Endothelial cell of umbilical vein (primary cell): ENCODE measurements at regions not wholly inside any gene's neighbourhood (a gene's known extent, or its start where the extent isn't known, plus 50 kb on each side); places are given as distances from the start of the nearest gene placed in this dataset.

Source experiments
- CTCF ChIP-seq, 2 donors: IDR thresholded peaks; 1 replicate in 1 of 2; 2 replicates in 1 of 2; pipeline ENCODE4 v1.5.1; 2011; ENCODE audit warnings: low read length in 2 of 2, mild to moderate bottlenecking in 2 of 2, moderate library complexity in 2 of 2, control low read depth in 1 of 2, inconsistent platforms in 1 of 2, low read depth in 1 of 2; ENCODE audit not compliant: insufficient read depth in 1 of 2; ENCODE audit errors: extremely low read depth in 1 of 2
- EZH2 ChIP-seq: IDR thresholded peaks from 2 replicates; pipeline ENCODE4 v1.6.1; 2012; ENCODE audit warnings: borderline replicate concordance, low read depth, mild to moderate bottlenecking, moderate library complexity, low read length, inconsistent platforms; ENCODE audit not compliant: severe bottlenecking
- FOS ChIP-seq: IDR thresholded peaks from 2 replicates; pipeline ENCODE4 v1.6.1; 2011; ENCODE audit warnings: mild to moderate bottlenecking, low read length, moderate library complexity, borderline replicate concordance; ENCODE audit not compliant: insufficient read depth
- JUN ChIP-seq: IDR thresholded peaks from 2 replicates; pipeline ENCODE4 v1.6.1; 2011; ENCODE audit warnings: borderline replicate concordance, low read depth; ENCODE audit not compliant: insufficient read length, insufficient read depth
- MAX ChIP-seq: IDR thresholded peaks from 2 replicates; pipeline ENCODE4 v1.6.1; 2011; ENCODE audit not compliant: insufficient read depth, insufficient read length
- MYC ChIP-seq: IDR thresholded peaks from one replicate; pipeline ENCODE4 v1.6.1; 2011; ENCODE audit warnings: mild to moderate bottlenecking, low read depth, low read length
- POLR2A ChIP-seq: IDR thresholded peaks from 2 replicates; pipeline ENCODE4 v1.6.1; 2012; ENCODE audit warnings: low read depth, mild to moderate bottlenecking, control low read depth, low read length
- POLR2AphosphoS5 ChIP-seq: IDR thresholded peaks from 2 replicates; pipeline ENCODE4 v1.6.1; 2012; ENCODE audit warnings: low read depth, mild to moderate bottlenecking, control low read depth, low read length, moderate library complexity; ENCODE audit not compliant: insufficient read depth

- no peak for TF ChIP-seq CTCF (IDR thresholded peaks at IDR 0.05; ENCODE audit: extremely low read depth in 1 of 2, insufficient read depth in 1 of 2, low read depth in 1 of 2, low read length in 2 of 2)
- no peak for TF ChIP-seq JUN
- no peak for TF ChIP-seq MYC
- TF ChIP-seq MAX, result no peak
- no peak for TF ChIP-seq POLR2AphosphoS5
- no peak for TF ChIP-seq EZH2
- TF ChIP-seq POLR2A, result no peak
- no peak for TF ChIP-seq FOS
Observed at GRCh38 chr1:218658899-218659298, 313.8 kb downstream of the TGFB2 start.
